Umbilical cord (tissue), 1 donor: ENCODE measurements at regions not wholly inside any gene's neighbourhood (a gene's known extent, or its start where the extent isn't known, plus 50 kb on each side); places are given as distances from the start of the nearest gene placed in this dataset.
"Not testable (repeated sequence)": the region's sequence is repeated elsewhere in the genome, so short reads cannot be mapped to it uniquely, and the experiment has no call there.

ENCODE experiments used
- DNase-seq: peaks from one replicate; pipeline ENCODE4 v3.0.0-alpha.2; 2015; ENCODE audit warnings: low spot score

- DNase-seq: not testable (repeated sequence)
Measured at GRCh38 chr16:21363550-21364223, 85.6 kb upstream of the CRYM start.

GRCh38 chr16:21361612-21362227 is 83.6 kb upstream of the CRYM start:
- peak; percentile 46 for DNase-seq

- not testable (repeated sequence) for DNase-seq
Measured at GRCh38 chr16:21361045-21361444, 83.0 kb upstream of the CRYM start.

- not testable (repeated sequence) for DNase-seq
Measured at GRCh38 chr16:21359513-21359912, 81.4 kb upstream of the CRYM start.

- DNase-seq: not testable (repeated sequence)
Measured at GRCh38 chr16:21358261-21358795, 80.2 kb upstream of the CRYM start.

GRCh38 chr16:21356308-21356707 is 78.2 kb upstream of the CRYM start:
- not testable (repeated sequence) for DNase-seq

- DNase-seq: not testable (repeated sequence)
Measured at GRCh38 chr16:21351433-21351832, 73.3 kb upstream of the CRYM start.

GRCh38 chr16:21350851-21351250 is 72.8 kb upstream of the CRYM start:
- not testable (repeated sequence) for DNase-seq

- not testable (repeated sequence) for DNase-seq
Measured at GRCh38 chr16:21349336-21349735, 71.2 kb upstream of the CRYM start.

- DNase-seq: not testable (repeated sequence)
Measured at GRCh38 chr16:21348815-21349214, 70.7 kb upstream of the CRYM start.

- not testable (repeated sequence) for DNase-seq
Measured at GRCh38 chr16:21347538-21347937, 69.4 kb upstream of the CRYM start.

- DNase-seq: not testable (repeated sequence)
Measured at GRCh38 chr16:21346756-21347491, 68.8 kb upstream of the CRYM start.

GRCh38 chr16:21344361-21344912 is 66.3 kb upstream of the CRYM start:
- not testable (repeated sequence) for DNase-seq

- DNase-seq: no peak
Measured at GRCh38 chr16:21341101-21341500, 63.0 kb upstream of the CRYM start.

- no peak for DNase-seq
Measured at GRCh38 chr16:21339941-21340340, 61.9 kb upstream of the CRYM start.

- DNase-seq: no peak
Measured at GRCh38 chr16:21339269-21339641, 61.2 kb upstream of the CRYM start.

GRCh38 chr16:21338537-21339268 is 60.6 kb upstream of the CRYM start:
- DNase-seq: no peak

GRCh38 chr16:21336231-21336630 is 58.1 kb upstream of the CRYM start:
- no peak for DNase-seq

- not testable (repeated sequence) for DNase-seq
Measured at GRCh38 chr16:21334188-21335146, 56.4 kb upstream of the CRYM start.

- not testable (repeated sequence) for DNase-seq
Measured at GRCh38 chr16:21333683-21334082, 55.6 kb upstream of the CRYM start.
